ENCODE measurements at regions not wholly inside any gene's neighbourhood (a gene's known extent, or its start where the extent isn't known, plus 50 kb on each side); places are given as distances from the start of the nearest gene placed in this dataset.
"Not testable (repeated sequence)": the region's sequence is repeated elsewhere in the genome, so short reads cannot be mapped to it uniquely, and the experiment has no call there.

DNA sequence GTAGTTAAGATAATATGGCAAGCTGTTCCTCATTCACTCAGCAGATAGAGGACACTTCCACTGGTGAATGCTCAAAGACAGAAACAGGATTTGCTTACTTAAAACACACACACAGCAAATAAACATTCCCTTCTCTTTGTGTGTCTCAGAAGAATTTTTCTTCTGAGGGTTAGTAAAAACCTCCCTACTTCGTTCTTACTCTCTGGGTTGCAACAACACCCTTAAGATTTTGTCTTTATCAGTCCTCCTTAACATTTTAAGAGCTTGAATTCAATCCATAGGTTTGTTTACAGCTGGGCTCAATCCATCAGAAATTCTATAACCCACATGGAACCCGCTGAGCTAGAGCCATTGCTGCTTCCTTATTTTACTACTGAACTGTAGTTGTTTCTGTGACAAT lies 237.4 kb upstream of the PIK3R1 start:
- DNase-seq = no peak

DNA sequence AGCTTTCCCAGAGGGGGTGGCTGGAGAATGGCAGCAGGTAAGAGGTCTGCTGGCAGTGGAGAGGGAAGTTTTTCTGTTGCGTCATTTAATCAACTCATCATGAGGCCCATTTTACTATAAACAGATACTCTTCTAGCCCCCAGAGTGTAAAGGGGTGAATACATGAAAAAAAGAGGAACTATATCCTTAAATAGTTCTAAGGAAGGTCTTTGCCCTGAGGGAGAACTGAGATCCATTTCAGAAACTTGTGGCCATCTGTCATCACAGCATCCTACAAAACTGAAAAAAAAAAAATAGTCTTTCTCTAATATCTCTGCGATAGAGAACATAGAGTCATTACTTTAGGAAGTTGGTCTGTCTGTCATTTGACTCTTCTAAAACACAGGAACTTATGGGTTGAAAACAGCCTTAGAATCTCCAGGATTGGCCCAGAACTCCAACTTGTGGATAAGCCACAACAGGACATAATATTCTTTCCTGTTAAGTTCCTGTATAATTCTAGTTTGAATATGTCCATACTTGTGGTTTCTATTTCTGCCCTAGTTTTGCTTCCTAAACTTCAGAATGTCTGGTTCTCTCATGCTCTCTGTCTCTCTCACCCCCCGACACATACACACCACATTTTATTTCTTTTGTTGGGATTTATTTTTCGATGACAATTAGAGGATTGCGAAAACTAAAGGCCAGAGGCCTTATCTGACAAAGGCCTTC lies 238.5 kb upstream of the PIK3R1 start:
- DNase-seq = peak; percentile 67

DNA sequence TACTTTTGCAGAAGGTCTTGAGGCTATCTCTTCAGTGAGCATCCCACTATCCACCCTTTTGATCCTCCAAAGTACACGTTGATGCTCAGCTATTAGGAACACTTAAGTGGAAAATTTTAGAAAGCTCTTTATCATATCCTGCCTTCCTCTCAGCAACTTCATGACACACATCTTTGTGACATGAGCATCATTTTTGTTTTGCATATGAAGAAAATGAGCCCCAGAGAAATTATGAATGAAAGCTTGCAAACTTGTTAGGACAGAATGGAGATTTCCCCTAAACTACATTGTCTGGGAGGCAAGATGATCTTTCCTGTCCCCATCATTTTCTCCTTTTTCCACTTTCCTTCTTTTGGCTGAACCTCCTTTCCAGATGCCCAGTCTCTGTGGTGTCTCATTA lies 239.4 kb upstream of the PIK3R1 start:
- peak; percentile 40 for DNase-seq

- DNase-seq = no peak
These were observed 241.1 kb upstream of the PIK3R1 start for GRCh38 chr5:67974471-67974870.

- DNase-seq = no peak
These were observed 241.5 kb upstream of the PIK3R1 start for GRCh38 chr5:67974054-67974453.

DNA sequence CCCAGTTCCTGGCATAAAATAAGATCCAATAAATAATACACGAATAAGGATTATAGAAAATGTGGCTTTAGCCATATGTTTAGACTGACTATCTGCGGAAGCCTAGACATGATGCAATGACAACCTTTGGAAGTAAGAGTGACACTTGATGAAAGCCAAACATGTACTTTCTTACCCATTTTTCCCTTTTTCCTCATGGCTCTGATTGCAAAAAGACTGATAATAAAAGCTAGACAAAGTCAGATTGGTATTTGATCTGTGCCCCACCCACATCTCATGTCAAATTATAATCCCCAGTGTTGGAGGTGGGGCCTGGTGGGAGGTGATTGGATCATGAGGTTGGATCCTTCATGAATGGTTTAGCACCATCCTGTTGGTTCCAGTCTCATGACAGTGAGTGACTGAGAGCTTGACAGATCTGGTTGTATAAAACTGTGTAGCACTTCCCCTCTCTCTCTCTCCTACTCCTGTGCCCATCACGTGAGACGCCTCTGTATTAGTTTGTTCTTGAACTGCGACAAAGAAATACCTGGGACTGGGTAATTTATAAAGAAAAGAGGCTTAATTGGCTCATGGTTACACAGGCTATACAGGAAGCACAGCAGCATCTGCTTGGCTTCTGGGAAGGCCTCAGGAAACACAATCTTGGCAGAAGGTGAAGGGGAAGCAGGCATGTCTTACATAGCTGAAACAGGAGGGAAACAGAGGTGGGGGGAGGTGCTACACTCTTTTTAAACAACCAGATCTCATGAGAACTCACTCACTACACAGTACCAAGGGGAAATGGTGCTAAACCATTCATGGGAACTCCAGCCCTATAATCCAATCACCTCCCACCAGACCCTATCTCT lies 243.4 kb upstream of the PIK3R1 start:
- peak; percentile 53 for DNase-seq

GRCh38 chr5:67971223-67971830 lies 244.2 kb upstream of the PIK3R1 start:
- peak; percentile 74 for DNase-seq

- DNase-seq = no peak
These were observed 245.9 kb upstream of the PIK3R1 start for GRCh38 chr5:67969631-67970030.

- no peak for DNase-seq
These were observed 246.4 kb upstream of the PIK3R1 start for GRCh38 chr5:67969176-67969575.

DNA sequence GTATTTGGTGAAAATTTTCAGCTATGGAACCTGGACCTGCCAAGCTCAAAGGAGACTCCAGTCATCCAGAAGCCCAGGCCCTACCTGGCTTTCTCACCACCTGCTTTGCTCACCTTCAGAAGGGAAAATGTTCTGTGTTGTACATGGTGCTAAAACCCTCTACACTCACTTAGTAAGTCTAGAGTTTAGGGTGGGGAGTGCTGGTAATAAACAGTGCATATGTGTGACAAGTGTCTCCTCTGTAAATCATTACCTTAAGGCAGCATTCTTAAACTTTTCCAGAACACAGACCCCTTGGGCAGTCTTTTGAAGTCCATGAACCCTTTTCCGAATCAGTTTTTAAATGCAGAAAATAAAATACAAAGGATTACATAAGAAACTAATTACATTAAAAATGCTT lies 248.8 kb upstream of the PIK3R1 start:
- no peak for DNase-seq

DNA sequence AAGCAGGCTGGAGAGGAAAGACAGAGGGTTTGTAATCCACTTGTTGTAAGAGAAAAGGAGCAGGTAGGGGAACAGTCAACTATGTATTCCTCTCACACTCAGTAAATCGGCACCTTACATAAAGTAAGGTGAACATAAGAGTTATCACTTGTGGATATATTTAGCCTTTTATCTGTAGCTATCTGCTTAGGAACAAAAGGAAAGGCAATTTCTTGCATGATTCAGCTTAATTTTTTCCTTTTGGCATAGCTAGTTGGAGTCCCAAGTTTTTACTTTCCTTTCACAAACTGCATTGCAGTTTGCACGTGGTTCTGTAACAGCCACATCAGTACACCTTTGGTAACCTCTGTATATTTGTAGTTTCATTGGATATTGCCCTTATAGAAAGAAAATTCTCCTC lies 250.9 kb upstream of the PIK3R1 start:
- no peak for DNase-seq

DNA sequence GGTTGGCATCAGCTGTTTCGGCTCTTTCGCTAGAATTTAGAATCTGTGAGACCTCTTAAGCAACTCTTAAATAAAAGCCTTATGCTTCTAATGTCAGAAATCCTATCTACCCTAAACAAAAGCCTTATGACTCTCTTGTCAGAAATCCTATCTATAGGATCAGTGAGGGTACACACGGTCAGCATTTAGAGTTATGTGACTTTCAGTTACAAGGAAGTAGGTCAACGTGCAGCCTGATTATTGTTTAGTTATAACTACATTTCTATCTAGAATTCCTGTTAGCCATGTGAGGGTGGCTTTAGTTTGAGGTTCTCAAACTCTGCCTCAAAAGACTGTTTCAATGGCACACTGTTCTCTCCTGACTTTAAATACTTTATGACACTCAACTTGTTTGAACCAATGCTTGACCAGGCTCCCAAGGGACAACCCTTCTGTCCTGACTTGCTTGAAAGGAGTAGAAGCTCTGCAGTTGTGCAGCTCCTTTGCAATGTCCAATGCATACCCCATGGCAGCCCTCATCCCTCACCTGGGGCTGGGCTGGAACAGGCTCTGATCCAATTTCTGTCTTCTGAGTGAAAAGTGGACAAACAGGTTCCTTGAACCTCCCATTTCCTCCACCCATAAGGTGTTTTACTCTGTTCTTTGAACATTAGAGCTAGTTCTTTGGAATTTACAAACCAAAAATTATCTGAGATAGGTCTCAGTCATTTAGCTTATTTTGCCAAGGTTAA lies 251.6 kb upstream of the PIK3R1 start:
- no peak for DNase-seq

GRCh38 chr5:67960939-67961338 lies 254.6 kb upstream of the PIK3R1 start:
- DNase-seq = no peak

DNA sequence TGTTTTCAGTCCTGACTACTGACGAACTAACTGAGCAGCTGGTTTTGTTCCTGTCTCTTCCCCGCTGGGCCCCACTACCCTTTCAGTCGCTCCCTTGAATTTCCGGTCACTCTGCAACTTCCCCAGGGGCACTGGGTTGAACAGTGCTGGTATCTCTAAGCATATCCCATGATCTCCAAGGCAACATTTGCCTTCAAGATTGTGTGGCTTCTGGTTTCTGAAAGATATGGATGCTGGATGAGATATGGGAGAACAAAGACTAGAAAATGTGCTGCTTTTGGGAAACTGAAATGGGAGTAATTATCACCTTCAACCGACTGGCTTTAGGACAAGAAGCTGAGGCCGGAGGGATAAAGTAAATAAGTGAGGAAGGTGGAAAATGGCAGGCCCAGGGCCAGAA lies 258.2 kb upstream of the PIK3R1 start:
- no peak for DNase-seq

DNA sequence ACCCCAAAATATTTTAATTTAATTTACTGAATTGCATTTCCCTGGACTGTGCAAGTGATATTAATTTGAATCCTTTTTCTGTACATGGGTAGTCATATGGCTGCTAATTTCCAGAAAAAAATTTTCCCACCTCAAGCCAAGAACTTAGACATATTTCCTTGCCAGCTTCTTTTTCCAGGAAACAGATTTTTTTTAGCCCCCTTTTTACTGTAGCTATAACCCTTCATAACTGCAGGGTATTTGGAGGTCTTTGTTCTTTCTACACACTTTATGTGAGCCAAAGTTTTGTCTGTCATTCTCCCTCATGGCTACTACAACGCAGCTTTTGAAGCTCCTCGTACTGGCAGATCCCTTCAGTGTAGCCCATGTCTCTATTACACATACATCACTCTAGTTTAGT lies 261.2 kb upstream of the PIK3R1 start:
- DNase-seq = no peak

DNA sequence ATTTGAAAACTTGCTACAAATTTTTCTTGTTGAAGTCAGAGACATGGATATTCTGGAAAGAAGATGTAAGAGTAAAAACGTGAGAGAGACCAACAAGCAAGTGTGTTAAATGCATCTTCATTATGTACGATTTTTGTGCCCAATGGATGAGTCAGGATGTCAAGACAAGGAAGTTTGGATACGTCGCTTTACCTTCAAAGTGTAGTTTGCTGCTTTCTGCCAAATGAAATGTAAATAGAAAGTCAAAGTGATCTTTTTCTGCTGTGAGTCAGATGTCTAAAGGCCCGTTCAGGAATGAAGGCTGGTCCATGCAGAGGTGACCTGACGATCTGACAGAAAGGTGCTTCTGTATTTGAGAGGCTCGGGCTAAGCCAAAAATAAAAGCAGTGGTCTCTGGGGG lies 273.1 kb upstream of the PIK3R1 start:
- no peak for DNase-seq

- DNase-seq = no peak
These were observed 273.7 kb upstream of the PIK3R1 start for GRCh38 chr5:67941614-67942401.

DNA sequence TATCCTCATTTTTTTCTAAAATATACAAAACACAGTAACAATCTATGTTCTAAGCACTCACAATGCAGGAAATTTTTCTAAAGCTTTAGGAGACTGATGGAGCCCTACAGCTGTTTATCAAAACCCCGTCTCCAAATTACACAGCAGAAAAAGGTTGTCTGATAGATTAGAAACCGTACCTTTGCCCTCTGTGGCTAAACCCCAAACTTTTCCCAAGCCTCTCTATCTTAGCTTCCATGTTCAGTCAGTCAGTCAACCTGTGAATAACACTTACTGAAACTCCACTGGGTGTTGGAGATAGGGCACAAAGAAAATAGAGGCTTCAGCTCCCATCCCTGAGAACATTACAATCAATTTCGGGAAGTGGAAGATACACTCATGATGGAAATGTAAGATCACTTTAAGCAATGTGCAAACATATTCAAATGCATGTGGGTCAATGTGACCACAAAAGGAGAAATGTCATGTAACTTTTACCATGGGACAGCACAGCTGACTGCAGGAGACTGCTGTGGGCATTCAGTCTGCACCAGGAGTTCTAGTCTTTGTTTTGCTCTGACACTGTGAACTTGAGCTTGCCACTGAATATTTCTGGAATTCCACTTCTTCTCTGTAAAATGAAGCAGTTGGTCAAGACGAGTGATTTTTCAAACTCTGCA lies 279.5 kb upstream of the PIK3R1 start:
- DNase-seq = peak; percentile 59

GRCh38 chr5:67934976-67935375 lies 280.6 kb upstream of the PIK3R1 start:
- no peak for DNase-seq

DNA sequence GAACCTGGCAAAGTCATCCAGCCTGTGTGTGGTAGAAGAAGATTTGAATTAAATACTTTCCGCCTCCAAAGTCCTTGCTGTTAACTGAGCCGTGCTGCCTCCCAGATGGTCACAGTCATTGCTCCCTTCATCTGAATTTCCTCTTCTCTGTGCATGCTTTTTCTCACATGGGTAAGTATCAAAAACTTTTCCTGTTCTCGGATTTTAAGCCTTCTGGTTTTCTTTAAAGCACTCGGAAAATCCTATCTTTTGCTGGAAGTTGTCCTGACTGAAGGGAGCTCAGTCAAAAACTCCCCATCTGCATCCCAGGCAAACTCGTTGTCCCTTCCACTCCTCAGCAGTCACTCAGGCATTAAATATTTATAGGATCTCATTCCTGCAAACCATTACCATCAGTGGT lies 290.0 kb upstream of the PIK3R1 start:
- DNase-seq = no peak

DNA sequence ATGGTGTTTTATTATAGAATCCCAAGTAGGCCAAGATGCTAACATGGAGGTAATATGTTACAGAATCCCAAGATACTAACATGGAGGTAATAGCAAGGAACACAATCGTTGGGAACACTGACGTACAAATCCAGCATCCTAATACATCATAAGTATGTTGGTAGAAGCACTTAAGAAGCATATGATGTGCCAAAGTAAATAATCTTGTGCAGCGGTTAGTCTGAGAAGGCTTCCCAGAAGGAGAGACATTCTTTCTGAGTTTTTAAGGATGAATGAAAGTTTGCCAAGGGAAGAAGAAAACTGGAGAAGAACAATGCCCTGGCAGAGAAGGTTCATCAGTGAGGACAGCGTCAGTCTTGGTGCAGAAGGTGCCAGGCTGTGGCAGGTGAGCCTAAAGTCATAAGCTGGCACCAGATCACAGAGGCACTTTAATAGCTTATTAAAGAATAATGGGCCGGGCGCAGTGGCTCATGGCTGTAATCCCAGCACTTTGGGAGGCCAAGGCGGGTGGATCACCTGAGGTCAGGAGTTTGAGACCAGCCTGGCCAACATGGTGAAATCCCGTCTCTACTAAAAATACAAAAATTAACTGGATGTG lies 294.5 kb upstream of the PIK3R1 start:
- no peak for DNase-seq

- not testable (repeated sequence) for DNase-seq
These were observed 296.0 kb upstream of the PIK3R1 start for GRCh38 chr5:67919532-67919931.

All from suppressor macrophage treated with lipopolysaccharide for 4 hours (primary cell).